ENCODE measurements at regions not wholly inside any gene's neighbourhood (a gene's known extent, or its start where the extent isn't known, plus 50 kb on each side); places are given as distances from the start of the nearest gene placed in this dataset.

GRCh38 chr10:80702143-80702542 lies 164.4 kb downstream of the SH2D4B start:
- no peak overlapping the region for H3K4me3 ChIP-seq
- H3K36me3 ChIP-seq = no peaks in the 10 kb centered on the region
- WGBS, 2 donors = 73 to 85% methylated on average over 6 of the region's 6 CpGs
- H3K9me3 ChIP-seq = no peaks in the 10 kb centered on the region
- ATAC-seq (ENCODE audit: low FRiP score in 2 of 2) (no peak), DNase-seq (peak in 1 of 2 donors; percentile 13)
- H3K27ac ChIP-seq = no peak overlapping the region
- no peaks in the 10 kb centered on the region for H3K27me3 ChIP-seq
- TF ChIP-seq, protein P1, sequence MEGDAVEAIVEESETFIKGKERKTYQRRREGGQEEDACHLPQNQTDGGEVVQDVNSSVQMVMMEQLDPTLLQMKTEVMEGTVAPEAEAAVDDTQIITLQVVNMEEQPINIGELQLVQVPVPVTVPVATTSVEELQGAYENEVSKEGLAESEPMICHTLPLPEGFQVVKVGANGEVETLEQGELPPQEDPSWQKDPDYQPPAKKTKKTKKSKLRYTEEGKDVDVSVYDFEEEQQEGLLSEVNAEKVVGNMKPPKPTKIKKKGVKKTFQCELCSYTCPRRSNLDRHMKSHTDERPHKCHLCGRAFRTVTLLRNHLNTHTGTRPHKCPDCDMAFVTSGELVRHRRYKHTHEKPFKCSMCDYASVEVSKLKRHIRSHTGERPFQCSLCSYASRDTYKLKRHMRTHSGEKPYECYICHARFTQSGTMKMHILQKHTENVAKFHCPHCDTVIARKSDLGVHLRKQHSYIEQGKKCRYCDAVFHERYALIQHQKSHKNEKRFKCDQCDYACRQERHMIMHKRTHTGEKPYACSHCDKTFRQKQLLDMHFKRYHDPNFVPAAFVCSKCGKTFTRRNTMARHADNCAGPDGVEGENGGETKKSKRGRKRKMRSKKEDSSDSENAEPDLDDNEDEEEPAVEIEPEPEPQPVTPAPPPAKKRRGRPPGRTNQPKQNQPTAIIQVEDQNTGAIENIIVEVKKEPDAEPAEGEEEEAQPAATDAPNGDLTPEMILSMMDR (IDR thresholded peaks at IDR 0.05) = no peak
- TF ChIP-seq POLR2AphosphoS5 (IDR thresholded peaks at IDR 0.05) (no peak), EP300 (IDR thresholded peaks at IDR 0.05) (no peak), POLR2A (IDR thresholded peaks at IDR 0.05) (no peak)
- peaks cover 0 to 4% (median 0%) of the 10 kb centered on the region in 4 donors for H3K4me1 ChIP-seq

DNA sequence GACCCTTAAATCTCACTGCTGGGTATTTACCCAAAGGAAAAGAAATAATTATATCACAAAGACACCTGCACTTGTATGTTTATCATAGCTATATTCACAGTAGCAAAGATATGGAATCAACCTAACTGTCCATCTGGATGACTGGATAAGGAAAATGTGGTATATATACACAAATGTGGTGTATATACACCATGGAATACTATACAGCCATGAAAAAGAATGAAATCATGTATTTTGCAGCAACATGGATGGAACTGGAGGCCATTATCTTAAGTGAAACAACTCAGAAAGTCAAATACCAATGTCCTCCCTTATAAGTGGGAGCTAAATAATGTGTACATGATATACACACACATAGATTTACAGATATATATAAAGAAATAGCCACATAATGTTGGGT lies 168.2 kb downstream of the SH2D4B start:
- Histone ChIP-seq H3K27me3 (no peaks in the 10 kb centered on the region), H3K4me3 (no peak overlapping the region), H3K27ac (no peak overlapping the region), H3K9me3 (no peaks in the 10 kb centered on the region), H3K36me3 (no peaks in the 10 kb centered on the region), H3K4me1 (no peaks in the 10 kb centered on the region)
- DNase-seq = no peak
- ATAC-seq (ENCODE audit: low FRiP score in 2 of 2) = no peak
- TF ChIP-seq POLR2AphosphoS5 (IDR thresholded peaks at IDR 0.05) (no peak), POLR2A (IDR thresholded peaks at IDR 0.05) (no peak), EP300 (IDR thresholded peaks at IDR 0.05) (no peak)
- TF ChIP-seq, protein P1 (IDR thresholded peaks at IDR 0.05) = no peak

- DNase-seq = no peak
- Histone ChIP-seq H3K27ac (no peak overlapping the region), H3K36me3 (no peaks in the 10 kb centered on the region), H3K9me3 (no peaks in the 10 kb centered on the region), H3K4me1 (no peaks in the 10 kb centered on the region), H3K27me3 (no peaks in the 10 kb centered on the region), H3K4me3 (no peak overlapping the region)
- 91% methylated on average over 2 of the region's 2 CpGs for WGBS, 2 donors
- no peak for ATAC-seq (ENCODE audit: low FRiP score in 2 of 2)
- no peak for TF ChIP-seq POLR2A (IDR thresholded peaks at IDR 0.05)
Measured at GRCh38 chr10:80708185-80708584, 170.5 kb downstream of the SH2D4B start.

DNA sequence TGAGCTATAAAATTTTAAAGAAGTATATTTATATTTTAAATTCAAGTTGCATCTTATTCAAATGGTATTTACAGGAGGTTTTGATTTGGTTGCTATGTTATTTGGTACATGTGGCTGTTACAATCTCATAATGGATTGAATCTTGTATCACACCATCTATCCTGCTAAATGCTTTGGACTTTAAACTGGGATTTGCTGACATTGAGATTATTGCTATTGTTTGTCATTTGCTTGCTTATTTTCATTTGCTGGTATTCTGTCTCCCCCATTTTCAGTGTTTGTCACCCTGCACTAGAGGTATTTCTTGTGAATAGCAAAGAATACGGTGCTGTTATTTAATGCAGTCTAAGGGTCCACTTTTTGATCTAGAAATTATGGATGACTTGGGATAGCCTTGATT lies 171.1 kb downstream of the SH2D4B start:
- ATAC-seq (ENCODE audit: low FRiP score in 2 of 2) (no peak), DNase-seq (no peak)
- Histone ChIP-seq H3K9me3 (no peaks in the 10 kb centered on the region), H3K4me1 (no peaks in the 10 kb centered on the region), H3K27ac (no peak overlapping the region), H3K4me3 (no peak overlapping the region), H3K27me3 (no peaks in the 10 kb centered on the region), H3K36me3 (no peaks in the 10 kb centered on the region)
- TF ChIP-seq EP300 (IDR thresholded peaks at IDR 0.05) = no peak
- 74 to 85% methylated on average over 1 of the region's 1 CpG for WGBS, 2 donors

GRCh38 chr10:80709866-80710265 lies 172.2 kb downstream of the SH2D4B start:
- Histone ChIP-seq H3K27me3 (no peaks in the 10 kb centered on the region), H3K36me3 (no peaks in the 10 kb centered on the region), H3K27ac (no peak overlapping the region), H3K9me3 (no peaks in the 10 kb centered on the region), H3K4me3 (no peak overlapping the region), H3K4me1 (no peaks in the 10 kb centered on the region)
- TF ChIP-seq POLR2AphosphoS5 (IDR thresholded peaks at IDR 0.05) (no peak), POLR2A (IDR thresholded peaks at IDR 0.05) (no peak), EP300 (IDR thresholded peaks at IDR 0.05) (no peak)
- TF ChIP-seq, protein P1 (IDR thresholded peaks at IDR 0.05) = no peak
- 89 to 91% methylated on average over 5 of the region's 5 CpGs for WGBS, 2 donors
- no peak for ATAC-seq (ENCODE audit: low FRiP score in 2 of 2)
- DNase-seq = no peak

DNA sequence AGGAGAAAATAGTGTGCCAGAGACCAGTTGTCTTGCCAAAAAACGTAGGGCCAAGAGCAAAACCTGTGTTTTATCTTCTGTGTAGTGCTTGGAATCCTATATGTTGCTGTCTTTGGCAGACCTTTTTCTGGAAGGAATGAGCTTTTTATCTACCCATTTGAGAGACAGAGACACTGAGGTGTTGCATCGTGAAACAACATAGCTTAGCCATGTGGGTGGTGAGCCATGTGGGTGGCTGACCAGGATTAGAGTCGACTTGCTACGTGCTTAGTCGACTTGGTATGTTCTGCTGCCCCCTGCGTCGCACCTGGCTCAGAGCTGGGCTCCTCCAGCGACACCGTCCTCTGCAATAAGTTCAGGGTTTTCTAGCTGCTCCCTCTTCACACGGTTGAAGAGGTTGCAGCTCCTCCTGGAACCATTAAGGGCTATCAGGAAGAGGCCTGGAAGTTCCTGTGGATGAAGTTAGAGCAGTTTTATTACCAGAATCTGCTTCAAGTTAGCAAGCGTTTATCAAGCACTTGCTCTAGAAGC lies 175.8 kb downstream of the SH2D4B start:
- TF ChIP-seq POLR2AphosphoS5 (IDR thresholded peaks at IDR 0.05) (no peak), POLR2A (IDR thresholded peaks at IDR 0.05) (no peak), EP300 (IDR thresholded peaks at IDR 0.05) (no peak)
- TF ChIP-seq, protein P1 (IDR thresholded peaks at IDR 0.05) = no peak
- Histone ChIP-seq H3K27ac (no peak overlapping the region), H3K4me3 (no peak overlapping the region), H3K4me1 (no peaks in the 10 kb centered on the region), H3K9me3 (no peaks in the 10 kb centered on the region), H3K27me3 (no peaks in the 10 kb centered on the region), H3K36me3 (no peaks in the 10 kb centered on the region)
- WGBS, 2 donors = 73 to 83% methylated on average over 10 to 11 of the region's 11 CpGs
- no peak for ATAC-seq (ENCODE audit: low FRiP score in 2 of 2)
- DNase-seq = no peak
